Panc1 (cell line): ENCODE measurements at regions not wholly inside any gene's neighbourhood (a gene's known extent, or its start where the extent isn't known, plus 50 kb on each side); places are given as distances from the start of the nearest gene placed in this dataset.

Source experiments
- ATAC-seq: fragments of 200-7000 bp; cut with Tn5 transposase; 2 replicates; pipeline ENCODE4 v1.9.1; 2020; ENCODE audit warnings: mild to moderate bottlenecking, moderate library complexity
- BruUV-seq: library from RNA; stranded (reverse); fragments of 400-500 nt; replicated peaks from 2 replicates; lab custom pipeline; 2021; lab: Mats Ljungman, UMichigan
- CTCF ChIA-PET: fragments of 300-600 bp; sonication (Branson Sonifier 250); formaldehyde crosslinking; loops from one replicate; lab custom pipeline; 2022; ENCODE audit warnings: antibody characterized with exemption; lab: Charles Lee
- POLR2A ChIA-PET: fragments of 300-600 bp; sonication (Branson Sonifier 250); formaldehyde crosslinking; loops from one replicate; lab custom pipeline; 2022; ENCODE audit warnings: antibody characterized with exemption; lab: Charles Lee
- DNase-seq: peaks from one replicate; pipeline ENCODE4 v3.0.0-alpha.2; 2010; ENCODE audit warnings: low read depth, low spot score
- H3K27ac ChIP-seq: 2 replicates; pipeline ENCODE4 v1.5.1; 2011; ENCODE audit warnings: mild to moderate bottlenecking, low read length, inconsistent platforms
- H3K27me3 ChIP-seq: fragments of 200-500 bp; sonication (Bioruptor generic); 2 replicates; pipeline ENCODE4 v1.6.0; 2014; ENCODE audit warnings: low read length, inconsistent platforms; ENCODE audit not compliant: control insufficient read depth, insufficient read depth
- H3K36me3 ChIP-seq: fragments of 200-500 bp; sonication (Bioruptor generic); 2 replicates; pipeline ENCODE4 v1.5.1; 2014; ENCODE audit warnings: inconsistent platforms, mild to moderate bottlenecking, low read length, moderate library complexity; ENCODE audit not compliant: control insufficient read depth, insufficient read depth
- H3K4me1 ChIP-seq: 2 replicates; pipeline ENCODE4 v1.5.1; 2011; ENCODE audit warnings: inconsistent platforms, mild to moderate bottlenecking, low read length, moderate library complexity; ENCODE audit not compliant: control insufficient read depth, insufficient read depth
- H3K4me3 ChIP-seq, 2 experiments: 2 replicates each; pipeline ENCODE4 v1.5.1; 2011 to 2012; ENCODE audit warnings: low read depth in 2 of 2, low read length in 2 of 2, mild to moderate bottlenecking in 2 of 2, inconsistent platforms in 1 of 2, moderate library complexity in 1 of 2
- H3K9me3 ChIP-seq: fragments of 200-500 bp; sonication (Bioruptor generic); 2 replicates; pipeline ENCODE4 v1.5.1; 2014; ENCODE audit warnings: low read depth, mild to moderate bottlenecking, inconsistent platforms, low read length, moderate library complexity; ENCODE audit not compliant: control insufficient read depth, insufficient read depth
- CTCF ChIP-seq: fragments of 450-650 bp; IDR thresholded peaks from 2 replicates; pipeline ENCODE4 v1.5.1; 2017; ENCODE audit warnings: mild to moderate bottlenecking
- POLR2AphosphoS5 ChIP-seq: IDR thresholded peaks from 2 replicates; pipeline ENCODE4 v1.6.1; 2012; ENCODE audit warnings: mild to moderate bottlenecking, low read depth, low read length, moderate library complexity
- REST ChIP-seq, 2 experiments: IDR thresholded peaks; 2 replicates each; pipeline ENCODE4 v1.6.1; 2011 to 2012; ENCODE audit warnings: low read depth in 2 of 2, control low read depth in 1 of 2, low read length in 1 of 2, mild to moderate bottlenecking in 1 of 2, moderate library complexity in 1 of 2; ENCODE audit not compliant: insufficient read depth in 1 of 2
- SIN3A ChIP-seq: IDR thresholded peaks from 2 replicates; pipeline ENCODE4 v1.6.1; 2012; ENCODE audit warnings: low read depth, mild to moderate bottlenecking, low read length, moderate library complexity, borderline replicate concordance; ENCODE audit not compliant: insufficient read depth
- TCF7L2 ChIP-seq: IDR thresholded peaks from 2 replicates; pipeline ENCODE4 v1.6.1; 2011; ENCODE audit warnings: mild to moderate bottlenecking, low read depth, low read length, inconsistent platforms
- in situ Hi-C: cut with HindIII; loops from 2 replicates; pipeline ENCODE4 v1.10.0; 2016; ENCODE audit warnings: low sequenced_read_pairs, low pct_unique_long_range_greater_than_20kb
- intact Hi-C: fragments of 100-400 bp; cut with micrococcal nuclease; formaldehyde crosslinking; loops from one replicate; pipeline ENCODE4 v1.10.0; 2022; ENCODE audit not compliant: unreplicated experiment

- ChIA-PET CTCF (no interaction called here), POLR2A (no interaction called here)
- intact Hi-C loops: no loop called here
- ATAC-seq (no peak), DNase-seq (no peak)
- in situ Hi-C loops: no loop called here
- Histone ChIP-seq H3K4me1 (no peaks in the 10 kb centered on the region), H3K36me3 (no peaks in the 10 kb centered on the region), H3K9me3 (no peaks in the 10 kb centered on the region), H3K27ac (no peak overlapping the region), H3K27me3 (no peaks in the 10 kb centered on the region), H3K4me3 (no peak overlapping the region)
- no TSS peak for BruUV-seq
- TF ChIP-seq REST (IDR thresholded peaks at IDR 0.05; ENCODE audit: insufficient read depth in 1 of 2, low read depth in 2 of 2, low read length in 1 of 2) (no peak), SIN3A (no peak), TCF7L2 (no peak), POLR2AphosphoS5 (no peak), CTCF (no peak)
These were observed 400.1 kb upstream of the MDGA2 start for GRCh38 chr14:48075487-48075886.

GRCh38 chr14:48052973-48053372 lies 377.6 kb upstream of the MDGA2 start:
- no peaks in the 10 kb centered on the region for H3K9me3 ChIP-seq
- H3K4me1 ChIP-seq: no peaks in the 10 kb centered on the region
- CTCF ChIA-PET: no interaction called here
- in situ Hi-C loops: no loop called here
- H3K27me3 ChIP-seq: no peaks in the 10 kb centered on the region
- POLR2A ChIA-PET: no interaction called here
- H3K27ac ChIP-seq: no peak overlapping the region
- no peaks in the 10 kb centered on the region for H3K36me3 ChIP-seq
- no peak for TF ChIP-seq POLR2AphosphoS5
- no peak for TF ChIP-seq CTCF
- TF ChIP-seq SIN3A: no peak
- no peak for TF ChIP-seq REST (IDR thresholded peaks at IDR 0.05; ENCODE audit: insufficient read depth in 1 of 2, low read depth in 2 of 2, low read length in 1 of 2)
- no peak for TF ChIP-seq TCF7L2
- H3K4me3 ChIP-seq: no peak overlapping the region
- intact Hi-C loops: no loop called here
- no peak for ATAC-seq
- BruUV-seq: no TSS peak
- no peak for DNase-seq
